Sigmoid colon (tissue), 6 donors: ENCODE measurements at regions not wholly inside any gene's neighbourhood (a gene's known extent, or its start where the extent isn't known, plus 50 kb on each side); places are given as distances from the start of the nearest gene placed in this dataset.

Source experiments
- DNase-seq: peaks from one replicate; pipeline ENCODE4 v3.0.0-alpha.2; 2019
- H3K27ac ChIP-seq, 4 donors: fragments of 200-600 bp; sonication (generic); one replicate each; pipeline ENCODE4 v1.5.1; 2016 to 2019; ENCODE audit warnings: mild to moderate bottlenecking in 1 of 4
- H3K27me3 ChIP-seq, 3 donors: fragments of 200-600 bp; sonication (generic); one replicate each; pipeline ENCODE4 v1.5.1; 2019; ENCODE audit warnings: mild to moderate bottlenecking in 1 of 3
- H3K36me3 ChIP-seq, 4 donors: fragments of 200-600 bp; sonication (generic); one replicate each; pipeline ENCODE4 v1.5.1; 2016 to 2019
- H3K4me1 ChIP-seq, 4 donors: fragments of 200-600 bp; sonication (generic); one replicate each; pipeline ENCODE4 v1.5.1; 2017 to 2019
- H3K4me3 ChIP-seq, 4 donors: fragments of 200-600 bp; sonication (generic); one replicate each; pipeline ENCODE4 v1.5.1; 2017 to 2019; ENCODE audit warnings: mild to moderate bottlenecking in 2 of 4, moderate library complexity in 1 of 4
- H3K9me3 ChIP-seq, 4 donors: fragments of 200-600 bp in 3 of 4; sonication (generic) in 3 of 4; one replicate each; pipeline versions ENCODE4 v1.5.1 to v1.6.1; 2013 to 2019
- EP300 ChIP-seq, 4 donors: sonication (generic); formaldehyde crosslinking; IDR thresholded peaks; one replicate each; pipeline ENCODE4 v1.6.1; 2017; ENCODE audit warnings: antibody characterized with exemption in 4 of 4
- POLR2A ChIP-seq, 2 donors: fragments of 450-650 bp; IDR thresholded peaks; one replicate each; pipeline ENCODE4 v1.6.1; 2016; ENCODE audit warnings: antibody characterized with exemption in 2 of 2, mild to moderate bottlenecking in 2 of 2, moderate library complexity in 2 of 2
- POLR2AphosphoS5 ChIP-seq, 4 donors: sonication (generic); formaldehyde crosslinking; IDR thresholded peaks; one replicate each; pipeline ENCODE4 v1.6.1; 2017; ENCODE audit warnings: antibody characterized with exemption in 4 of 4
- WGBS, 2 donors: extraction: QIAGEN DNeasy Blood & Tissue Kit; methylation state at CpG; one replicate each; pipeline ENCODE4 v1.1.7; 2013; 5-methylcytosine and 5-hydroxymethylcytosine counted together
- intact Hi-C: fragments of 100-400 bp; cut with DNase I; formaldehyde crosslinking; loops from one replicate; pipeline ENCODE4 v1.15.1; 2023
- TF ChIP-seq, protein P1 (sequence below), 4 experiments: fragments of 450-650 bp in 3 of 4; fragments of 200-600 bp in 1 of 4; IDR thresholded peaks; one replicate each; pipeline ENCODE4 v1.5.1; 2016 to 2019; ENCODE audit warnings: antibody characterized with exemption in 4 of 4, mild to moderate bottlenecking in 3 of 4, moderate library complexity in 2 of 4
- donor health status: healthy with polysubstance abuse.
- donor health status: healthy.

DNA sequence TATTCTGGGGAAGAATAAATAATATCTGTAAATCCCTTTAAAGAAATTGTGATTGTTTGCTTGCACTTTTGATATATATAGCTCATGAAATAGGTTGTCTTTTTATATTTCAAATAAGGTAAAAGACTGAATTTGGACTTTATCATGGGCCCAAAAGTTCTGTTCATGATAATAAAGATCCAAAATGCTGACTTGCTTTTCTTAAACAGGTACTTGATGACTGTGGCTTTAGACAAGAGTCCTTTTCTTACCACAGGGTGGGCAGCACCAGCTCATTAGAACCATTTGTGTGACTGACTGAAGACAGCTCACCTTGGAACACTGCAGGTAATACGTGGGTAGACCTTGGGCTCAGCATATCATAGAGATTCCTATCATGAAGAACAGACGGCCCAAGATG lies 432.6 kb downstream of the ETNK1 start:
- Histone ChIP-seq H3K4me1 (no peaks in the 10 kb centered on the region), H3K27ac (no peak overlapping the region), H3K9me3 (no peaks in the 10 kb centered on the region), H3K27me3 (no peaks in the 10 kb centered on the region), H3K4me3 (no peak overlapping the region), H3K36me3 (no peaks in the 10 kb centered on the region)
- DNase-seq, result no peak
- 67% methylated on average over 2 of the region's 2 CpGs for WGBS, 2 donors
- no peak for TF ChIP-seq EP300 (IDR thresholded peaks at IDR 0.05)
- TF ChIP-seq POLR2AphosphoS5 (IDR thresholded peaks at IDR 0.05), result no peak
- TF ChIP-seq, protein P1, sequence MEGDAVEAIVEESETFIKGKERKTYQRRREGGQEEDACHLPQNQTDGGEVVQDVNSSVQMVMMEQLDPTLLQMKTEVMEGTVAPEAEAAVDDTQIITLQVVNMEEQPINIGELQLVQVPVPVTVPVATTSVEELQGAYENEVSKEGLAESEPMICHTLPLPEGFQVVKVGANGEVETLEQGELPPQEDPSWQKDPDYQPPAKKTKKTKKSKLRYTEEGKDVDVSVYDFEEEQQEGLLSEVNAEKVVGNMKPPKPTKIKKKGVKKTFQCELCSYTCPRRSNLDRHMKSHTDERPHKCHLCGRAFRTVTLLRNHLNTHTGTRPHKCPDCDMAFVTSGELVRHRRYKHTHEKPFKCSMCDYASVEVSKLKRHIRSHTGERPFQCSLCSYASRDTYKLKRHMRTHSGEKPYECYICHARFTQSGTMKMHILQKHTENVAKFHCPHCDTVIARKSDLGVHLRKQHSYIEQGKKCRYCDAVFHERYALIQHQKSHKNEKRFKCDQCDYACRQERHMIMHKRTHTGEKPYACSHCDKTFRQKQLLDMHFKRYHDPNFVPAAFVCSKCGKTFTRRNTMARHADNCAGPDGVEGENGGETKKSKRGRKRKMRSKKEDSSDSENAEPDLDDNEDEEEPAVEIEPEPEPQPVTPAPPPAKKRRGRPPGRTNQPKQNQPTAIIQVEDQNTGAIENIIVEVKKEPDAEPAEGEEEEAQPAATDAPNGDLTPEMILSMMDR (IDR thresholded peaks at IDR 0.05), result no peak
- no peak for TF ChIP-seq POLR2A (IDR thresholded peaks at IDR 0.05)
- intact Hi-C loops, result no loop called here

DNA sequence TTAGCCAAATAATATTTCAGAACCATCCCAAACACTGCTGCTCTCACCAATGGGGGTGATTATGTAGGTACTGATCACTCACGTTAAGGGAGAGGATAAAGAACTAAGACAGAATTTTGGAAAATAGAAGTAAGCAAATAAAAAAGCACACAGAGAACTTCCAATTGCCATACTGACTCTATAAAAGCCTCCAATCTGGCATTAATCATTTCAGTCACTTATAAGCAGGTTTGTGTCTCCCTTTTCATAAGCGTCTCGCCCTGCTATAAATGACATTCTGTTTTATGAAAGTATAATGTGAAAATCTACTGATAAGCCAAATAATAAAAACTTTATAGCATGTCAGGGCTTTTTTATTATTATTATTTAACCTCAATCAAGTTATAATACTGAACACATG lies 435.2 kb downstream of the ETNK1 start:
- Histone ChIP-seq H3K4me1 (no peaks in the 10 kb centered on the region), H3K27ac (no peak overlapping the region), H3K27me3 (no peaks in the 10 kb centered on the region), H3K9me3 (no peaks in the 10 kb centered on the region), H3K4me3 (no peak overlapping the region), H3K36me3 (no peaks in the 10 kb centered on the region)
- WGBS, 2 donors, result 32 to 75% methylated on average over 3 of the region's 3 CpGs
- TF ChIP-seq EP300 (IDR thresholded peaks at IDR 0.05) (no peak), POLR2A (IDR thresholded peaks at IDR 0.05) (no peak), POLR2AphosphoS5 (IDR thresholded peaks at IDR 0.05) (no peak)
- TF ChIP-seq, protein P1 (IDR thresholded peaks at IDR 0.05), result no peak
- intact Hi-C loops, result no loop called here
- no peak for DNase-seq

DNA sequence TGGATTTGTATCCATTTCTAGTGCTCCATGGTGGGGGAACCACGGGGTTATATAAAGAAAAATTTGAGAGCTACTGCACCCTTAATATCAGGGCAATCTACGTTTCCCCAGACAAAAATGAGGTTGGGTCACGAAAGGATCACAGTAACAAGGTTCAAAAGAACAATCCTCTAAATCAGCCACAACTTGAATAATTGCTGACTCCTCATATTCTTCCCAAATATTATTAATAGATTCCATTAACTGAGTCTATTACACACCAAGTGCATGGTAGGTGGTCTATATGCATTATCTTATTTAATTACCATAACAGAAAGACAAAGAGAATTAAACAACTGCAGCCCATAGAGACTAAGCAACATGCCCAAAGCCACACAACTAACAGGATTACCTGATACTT lies 438.2 kb downstream of the ETNK1 start:
- WGBS, 2 donors, result 66 to 77% methylated on average over 3 of the region's 3 CpGs
- no peaks in the 10 kb centered on the region for H3K4me1 ChIP-seq

DNA sequence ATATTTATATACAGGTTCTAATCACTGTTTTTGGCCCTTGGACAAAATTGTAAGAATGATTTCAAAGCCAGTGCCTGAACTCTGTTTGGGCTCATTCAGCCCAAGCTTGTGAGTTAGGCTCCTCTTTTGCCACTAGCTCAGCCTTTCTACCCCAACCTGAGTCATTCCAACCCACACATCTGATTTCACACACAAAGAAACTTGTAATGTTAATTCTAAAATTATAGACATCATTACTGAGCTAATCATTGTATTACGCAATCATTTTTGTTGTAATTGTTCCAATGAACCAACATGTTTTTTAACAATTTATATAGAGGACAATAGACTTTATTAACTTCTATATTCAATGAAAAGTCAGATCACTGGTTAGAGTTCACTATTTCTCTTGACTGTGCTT lies 441.1 kb downstream of the ETNK1 start:
- Histone ChIP-seq H3K27me3 (no peaks in the 10 kb centered on the region), H3K9me3 (no peaks in the 10 kb centered on the region), H3K4me3 (no peak overlapping the region), H3K4me1 (no peaks in the 10 kb centered on the region), H3K36me3 (no peaks in the 10 kb centered on the region), H3K27ac (no peak overlapping the region)
- DNase-seq, result no peak
- intact Hi-C loops, result no loop called here
- TF ChIP-seq POLR2A (IDR thresholded peaks at IDR 0.05) (no peak), POLR2AphosphoS5 (IDR thresholded peaks at IDR 0.05) (no peak), EP300 (IDR thresholded peaks at IDR 0.05) (no peak)
- TF ChIP-seq, protein P1 (IDR thresholded peaks at IDR 0.05), result no peak
- 93 to 94% methylated on average over 1 of the region's 1 CpG for WGBS, 2 donors

More for the DNA sequence above, 438.2 kb downstream of the ETNK1 start:
- TF ChIP-seq EP300 (IDR thresholded peaks at IDR 0.05) (no peak), POLR2AphosphoS5 (IDR thresholded peaks at IDR 0.05) (no peak), POLR2A (IDR thresholded peaks at IDR 0.05) (no peak)
- TF ChIP-seq, protein P1 (IDR thresholded peaks at IDR 0.05), result no peak
- Histone ChIP-seq H3K36me3 (no peaks in the 10 kb centered on the region), H3K4me3 (no peak overlapping the region), H3K9me3 (no peaks in the 10 kb centered on the region), H3K27me3 (no peaks in the 10 kb centered on the region), H3K27ac (no peak overlapping the region)
- intact Hi-C loops, result no loop called here
- DNase-seq, result no peak

DNA sequence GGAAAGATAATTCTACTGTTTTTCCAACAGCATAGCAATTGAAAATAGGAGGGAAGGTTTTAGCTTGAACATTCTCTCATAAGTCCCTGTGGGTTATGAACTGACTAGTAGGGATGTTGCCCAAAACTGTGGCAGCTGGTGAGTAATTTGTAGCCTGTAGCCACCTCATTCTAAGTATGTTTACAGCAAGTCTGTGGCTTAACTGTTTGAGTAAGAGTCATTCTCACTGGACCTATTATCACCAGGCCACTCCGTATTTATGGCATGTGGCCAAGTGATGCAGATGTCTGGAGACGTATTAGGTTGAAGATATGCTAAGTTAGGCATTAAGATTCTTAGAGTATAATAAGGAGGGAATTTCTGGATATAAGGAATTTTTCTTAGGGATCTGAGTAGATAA lies 458.3 kb downstream of the ETNK1 start:
- 35 to 64% methylated on average over 2 of the region's 2 CpGs for WGBS, 2 donors
- intact Hi-C loops, result no loop called here
- Histone ChIP-seq H3K36me3 (no peaks in the 10 kb centered on the region), H3K4me1 (no peaks in the 10 kb centered on the region), H3K27ac (no peak overlapping the region), H3K27me3 (no peaks in the 10 kb centered on the region), H3K9me3 (no peaks in the 10 kb centered on the region), H3K4me3 (no peak overlapping the region)
- TF ChIP-seq POLR2AphosphoS5 (IDR thresholded peaks at IDR 0.05) (no peak), POLR2A (IDR thresholded peaks at IDR 0.05) (no peak)
- TF ChIP-seq, protein P1 (IDR thresholded peaks at IDR 0.05), result no peak
- DNase-seq, result no peak
